Central memory CD8-positive, alpha-beta T cell (primary cell): ENCODE measurements at regions not wholly inside any gene's neighbourhood (a gene's known extent, or its start where the extent isn't known, plus 50 kb on each side); places are given as distances from the start of the nearest gene placed in this dataset.
A peak's percentile ranks its signal among the peaks of the same experiment; 100 is the strongest.

Experiments used
- ATAC-seq: fragments of 150-1000 bp; cut with Tn5 transposase; replicated peaks from 2 replicates; pipeline ENCODE4 v1.10.0; 2022; ENCODE audit warnings: mild to moderate bottlenecking, moderate FRiP score, moderate number of reproducible peaks; ENCODE audit not compliant: poor library complexity, severe bottlenecking; ENCODE audit errors: extremely low read depth
- DNase-seq, 2 donors: peaks; one replicate each; pipeline ENCODE4 v3.0.0; 2021; ENCODE audit warnings: low spot score in 2 of 2
- H3K27ac Mint-ChIP-seq: one replicate; pipeline ENCODE4 v1.8.0; 2022; ENCODE audit warnings: low read depth, mild to moderate bottlenecking, moderate library complexity, mixed read lengths
- H3K27me3 Mint-ChIP-seq: one replicate; pipeline ENCODE4 v1.8.0; 2022; ENCODE audit warnings: mixed read lengths
- H3K36me3 Mint-ChIP-seq: one replicate; pipeline ENCODE4 v1.8.0; 2022; ENCODE audit warnings: mild to moderate bottlenecking, moderate library complexity, mixed read lengths; ENCODE audit not compliant: insufficient read depth
- H3K4me1 Mint-ChIP-seq: one replicate; pipeline ENCODE4 v1.8.0; 2022; ENCODE audit warnings: mixed read lengths
- H3K4me3 Mint-ChIP-seq: one replicate; pipeline ENCODE4 v1.8.0; 2022; ENCODE audit warnings: mild to moderate bottlenecking, moderate library complexity, mixed read lengths
- H3K9me3 Mint-ChIP-seq: one replicate; pipeline ENCODE4 v1.8.0; 2022; ENCODE audit warnings: mixed read lengths

GRCh38 chrX:131792789-131793462 lies 230.2 kb upstream of the STK26 start:
- Mint-ChIP-seq H3K27ac (no peak overlapping the region), H3K4me3 (no peak overlapping the region)
- DNase-seq, result no peak

GRCh38 chrX:131795442-131796229 lies 227.5 kb upstream of the STK26 start:
- ATAC-seq, result no peak
- Mint-ChIP-seq H3K36me3 (peaks cover 1% of the 10 kb centered on the region), H3K27me3 (no peaks in the 10 kb centered on the region), H3K27ac (no peak overlapping the region), H3K9me3 (no peaks in the 10 kb centered on the region), H3K4me1 (no peaks in the 10 kb centered on the region), H3K4me3 (no peak overlapping the region)
- no peak for DNase-seq

More at GRCh38 chrX:131792789-131793462, 230.2 kb upstream of the STK26 start:
- Mint-ChIP-seq H3K4me1 (no peaks in the 10 kb centered on the region), H3K27me3 (no peaks in the 10 kb centered on the region), H3K36me3 (peaks cover 1% of the 10 kb centered on the region), H3K9me3 (no peaks in the 10 kb centered on the region)
- ATAC-seq, result no peak

- Mint-ChIP-seq H3K27ac (no peak overlapping the region), H3K4me3 (no peak overlapping the region), H3K36me3 (no peaks in the 10 kb centered on the region), H3K27me3 (no peaks in the 10 kb centered on the region), H3K4me1 (no peaks in the 10 kb centered on the region), H3K9me3 (no peaks in the 10 kb centered on the region)
- no peak for DNase-seq
- no peak for ATAC-seq
Observed at GRCh38 chrX:131801066-131801465, 222.0 kb upstream of the STK26 start.

- Mint-ChIP-seq H3K36me3 (no peaks in the 10 kb centered on the region), H3K27ac (no peak overlapping the region), H3K27me3 (no peaks in the 10 kb centered on the region), H3K4me1 (no peaks in the 10 kb centered on the region), H3K9me3 (no peaks in the 10 kb centered on the region), H3K4me3 (no peak overlapping the region)
- DNase-seq (no peak), ATAC-seq (no peak)
Observed at GRCh38 chrX:131801911-131802310, 221.2 kb upstream of the STK26 start.

- ATAC-seq (no peak), DNase-seq (no peak)
- H3K27me3 Mint-ChIP-seq, result no peaks in the 10 kb centered on the region
- no peaks in the 10 kb centered on the region for H3K9me3 Mint-ChIP-seq
- H3K4me1 Mint-ChIP-seq, result no peaks in the 10 kb centered on the region
- H3K4me3 Mint-ChIP-seq, result no peak overlapping the region
- H3K27ac Mint-ChIP-seq, result no peak overlapping the region
- H3K36me3 Mint-ChIP-seq, result no peaks in the 10 kb centered on the region
Observed at GRCh38 chrX:131802836-131803626, 220.1 kb upstream of the STK26 start.

GRCh38 chrX:131812847-131813825 lies 210.0 kb upstream of the STK26 start:
- ATAC-seq, result peak; percentile 84

GRCh38 chrX:131816551-131817136 lies 206.5 kb upstream of the STK26 start:
- ATAC-seq (peak; percentile 25), DNase-seq (peak in 1 of 2 donors; percentile 36)
- peak overlapping the region; percentile 57 for H3K4me3 Mint-ChIP-seq
- H3K27ac Mint-ChIP-seq, result peak overlapping the region; percentile 81
- no peaks in the 10 kb centered on the region for H3K9me3 Mint-ChIP-seq
- H3K36me3 Mint-ChIP-seq, result peaks cover 1% of the 10 kb centered on the region
- H3K4me1 Mint-ChIP-seq, result peaks cover 8% of the 10 kb centered on the region
- H3K27me3 Mint-ChIP-seq, result no peaks in the 10 kb centered on the region

More at GRCh38 chrX:131812847-131813825, 210.0 kb upstream of the STK26 start:
- H3K4me1 Mint-ChIP-seq, result peaks cover 8% of the 10 kb centered on the region
- H3K27ac Mint-ChIP-seq, result peak overlapping the region; percentile 69
- H3K36me3 Mint-ChIP-seq, result peaks cover 1% of the 10 kb centered on the region
- no peaks in the 10 kb centered on the region for H3K9me3 Mint-ChIP-seq
- DNase-seq, result peak; percentile 42 to 58
- H3K27me3 Mint-ChIP-seq, result no peaks in the 10 kb centered on the region
- H3K4me3 Mint-ChIP-seq, result peak overlapping the region; percentile 66

- ATAC-seq, result no peak
- Mint-ChIP-seq H3K36me3 (no peaks in the 10 kb centered on the region), H3K27ac (no peak overlapping the region), H3K27me3 (no peaks in the 10 kb centered on the region), H3K4me3 (peak overlapping the region; percentile 4), H3K4me1 (peaks cover 8% of the 10 kb centered on the region), H3K9me3 (no peaks in the 10 kb centered on the region)
- no peak for DNase-seq
Observed at GRCh38 chrX:131818297-131818936, 204.7 kb upstream of the STK26 start.

GRCh38 chrX:131821945-131822622 lies 201.0 kb upstream of the STK26 start:
- no peak for ATAC-seq
- H3K27ac Mint-ChIP-seq, result no peak overlapping the region

GRCh38 chrX:131826572-131826971 lies 196.5 kb upstream of the STK26 start:
- Mint-ChIP-seq H3K4me3 (no peak overlapping the region), H3K9me3 (no peaks in the 10 kb centered on the region), H3K27ac (no peak overlapping the region), H3K27me3 (no peaks in the 10 kb centered on the region), H3K4me1 (no peaks in the 10 kb centered on the region), H3K36me3 (no peaks in the 10 kb centered on the region)
- no peak for DNase-seq
- ATAC-seq, result no peak

More at GRCh38 chrX:131821945-131822622, 201.0 kb upstream of the STK26 start:
- no peaks in the 10 kb centered on the region for H3K36me3 Mint-ChIP-seq
- H3K9me3 Mint-ChIP-seq, result no peaks in the 10 kb centered on the region
- H3K4me3 Mint-ChIP-seq, result no peak overlapping the region
- peaks cover 1% of the 10 kb centered on the region for H3K4me1 Mint-ChIP-seq
- no peaks in the 10 kb centered on the region for H3K27me3 Mint-ChIP-seq
- DNase-seq, result no peak

- Mint-ChIP-seq H3K27me3 (no peaks in the 10 kb centered on the region), H3K27ac (no peak overlapping the region), H3K9me3 (no peaks in the 10 kb centered on the region), H3K4me1 (no peaks in the 10 kb centered on the region), H3K4me3 (peak overlapping the region; percentile 23), H3K36me3 (no peaks in the 10 kb centered on the region)
- ATAC-seq (no peak), DNase-seq (no peak)
Observed at GRCh38 chrX:131827935-131828334, 195.2 kb upstream of the STK26 start.
